HL-60 (cell line): ENCODE measurements at regions not wholly inside any gene's neighbourhood (a gene's known extent, or its start where the extent isn't known, plus 50 kb on each side); places are given as distances from the start of the nearest gene placed in this dataset.

ENCODE experiments used
- DNase-seq, 2 experiments: peaks; one replicate each; pipeline ENCODE4 v3.0.0-alpha.2; 2010 to 2020; ENCODE audit warnings: low read depth in 1 of 2, low spot score in 1 of 2
- H3K27ac ChIP-seq: fragments of 250-450 bp; sonication (Bioruptor Pico); replicated peaks from 2 replicates; pipeline ENCODE4 v1.5.1; 2020; ENCODE audit warnings: mild to moderate bottlenecking, moderate library complexity
- H3K27me3 ChIP-seq: fragments of 250-450 bp; sonication (Bioruptor Pico); 2 replicates; pipeline ENCODE4 v1.5.1; 2021; ENCODE audit warnings: mild to moderate bottlenecking, moderate library complexity; ENCODE audit not compliant: insufficient read depth, poor library complexity, severe bottlenecking
- H3K4me3 ChIP-seq: replicated peaks from 2 replicates; pipeline ENCODE4 v1.5.1; 2011; ENCODE audit warnings: mild to moderate bottlenecking, control low read depth, low read length; ENCODE audit not compliant: insufficient read depth
- CTCF ChIP-seq: IDR thresholded peaks from one replicate; pipeline ENCODE4 v1.5.1; 2011; ENCODE audit warnings: low read length, control low read depth, inconsistent platforms; ENCODE audit not compliant: insufficient read depth
- GABPA ChIP-seq: IDR thresholded peaks from 2 replicates; pipeline ENCODE4 v1.6.1; 2012; ENCODE audit warnings: low read depth
- POLR2AphosphoS5 ChIP-seq: IDR thresholded peaks from 2 replicates; pipeline ENCODE4 v1.6.1; 2012; ENCODE audit warnings: low read depth
- SPI1 ChIP-seq: IDR thresholded peaks from 2 replicates; pipeline ENCODE4 v1.6.1; 2012; ENCODE audit warnings: low read depth, mild to moderate bottlenecking, borderline replicate concordance
- TF ChIP-seq, protein P1 (sequence below): IDR thresholded peaks from 2 replicates; pipeline ENCODE4 v1.6.1; 2012; ENCODE audit warnings: low read depth; ENCODE audit not compliant: insufficient replicate concordance

DNA sequence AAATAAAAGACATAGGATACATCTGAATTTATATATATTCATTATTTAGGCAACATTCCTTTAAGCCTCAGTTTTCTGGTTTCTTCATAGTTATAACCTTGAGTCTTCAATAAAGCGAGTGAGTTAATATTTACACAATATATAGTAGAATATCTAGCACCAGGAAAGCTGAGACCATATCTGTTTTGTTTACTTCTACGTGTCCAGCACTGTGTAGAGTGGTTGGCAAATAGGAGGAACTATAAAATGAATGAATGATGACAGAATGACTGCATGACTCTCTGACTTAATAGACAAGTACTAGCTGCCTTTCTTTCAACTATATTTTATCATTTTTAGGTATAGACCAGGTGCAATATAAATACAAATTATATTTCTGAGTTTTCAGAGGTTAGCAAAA, 197.8 kb upstream of the RBMS3 start:
- TF ChIP-seq SPI1 (no peak), GABPA (no peak), CTCF (no peak), POLR2AphosphoS5 (no peak)
- TF ChIP-seq, protein P1, sequence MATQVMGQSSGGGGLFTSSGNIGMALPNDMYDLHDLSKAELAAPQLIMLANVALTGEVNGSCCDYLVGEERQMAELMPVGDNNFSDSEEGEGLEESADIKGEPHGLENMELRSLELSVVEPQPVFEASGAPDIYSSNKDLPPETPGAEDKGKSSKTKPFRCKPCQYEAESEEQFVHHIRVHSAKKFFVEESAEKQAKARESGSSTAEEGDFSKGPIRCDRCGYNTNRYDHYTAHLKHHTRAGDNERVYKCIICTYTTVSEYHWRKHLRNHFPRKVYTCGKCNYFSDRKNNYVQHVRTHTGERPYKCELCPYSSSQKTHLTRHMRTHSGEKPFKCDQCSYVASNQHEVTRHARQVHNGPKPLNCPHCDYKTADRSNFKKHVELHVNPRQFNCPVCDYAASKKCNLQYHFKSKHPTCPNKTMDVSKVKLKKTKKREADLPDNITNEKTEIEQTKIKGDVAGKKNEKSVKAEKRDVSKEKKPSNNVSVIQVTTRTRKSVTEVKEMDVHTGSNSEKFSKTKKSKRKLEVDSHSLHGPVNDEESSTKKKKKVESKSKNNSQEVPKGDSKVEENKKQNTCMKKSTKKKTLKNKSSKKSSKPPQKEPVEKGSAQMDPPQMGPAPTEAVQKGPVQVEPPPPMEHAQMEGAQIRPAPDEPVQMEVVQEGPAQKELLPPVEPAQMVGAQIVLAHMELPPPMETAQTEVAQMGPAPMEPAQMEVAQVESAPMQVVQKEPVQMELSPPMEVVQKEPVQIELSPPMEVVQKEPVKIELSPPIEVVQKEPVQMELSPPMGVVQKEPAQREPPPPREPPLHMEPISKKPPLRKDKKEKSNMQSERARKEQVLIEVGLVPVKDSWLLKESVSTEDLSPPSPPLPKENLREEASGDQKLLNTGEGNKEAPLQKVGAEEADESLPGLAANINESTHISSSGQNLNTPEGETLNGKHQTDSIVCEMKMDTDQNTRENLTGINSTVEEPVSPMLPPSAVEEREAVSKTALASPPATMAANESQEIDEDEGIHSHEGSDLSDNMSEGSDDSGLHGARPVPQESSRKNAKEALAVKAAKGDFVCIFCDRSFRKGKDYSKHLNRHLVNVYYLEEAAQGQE, result no peak
- Histone ChIP-seq H3K27me3 (no peaks in the 10 kb centered on the region), H3K4me3 (no peak overlapping the region), H3K27ac (no peak overlapping the region)
- no peak for DNase-seq

DNA sequence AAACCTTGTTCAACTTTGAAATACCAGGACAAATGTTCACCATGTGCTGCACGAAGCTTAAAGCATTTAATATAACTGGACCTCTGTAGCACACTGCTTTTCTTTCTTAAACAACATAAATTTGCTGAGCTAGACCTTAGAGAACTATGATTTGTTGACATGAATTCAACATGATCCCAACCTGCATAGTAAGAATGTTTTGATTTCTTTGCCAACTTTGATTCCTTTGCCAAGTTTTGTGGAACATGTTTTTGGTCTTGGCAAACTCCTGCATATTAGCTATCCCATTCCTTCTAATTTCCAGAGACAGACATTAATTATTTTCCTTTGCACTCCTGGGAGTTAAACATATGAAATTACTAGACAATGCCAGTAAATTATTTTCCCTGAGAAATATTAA, 197.2 kb upstream of the RBMS3 start:
- Histone ChIP-seq H3K27me3 (no peaks in the 10 kb centered on the region), H3K4me3 (no peak overlapping the region), H3K27ac (no peak overlapping the region)
- no peak for DNase-seq
- TF ChIP-seq GABPA, result no peak
- no peak for TF ChIP-seq POLR2AphosphoS5
- no peak for TF ChIP-seq CTCF
- TF ChIP-seq SPI1, result no peak

- DNase-seq, result no peak
- Histone ChIP-seq H3K4me3 (no peak overlapping the region), H3K27ac (no peak overlapping the region), H3K27me3 (no peaks in the 10 kb centered on the region)
- TF ChIP-seq, protein P1, result no peak
- no peak for TF ChIP-seq GABPA
- no peak for TF ChIP-seq SPI1
- TF ChIP-seq CTCF, result no peak
- no peak for TF ChIP-seq POLR2AphosphoS5
Measured at GRCh38 chr3:29088579-29088978, 192.3 kb upstream of the RBMS3 start.

DNA sequence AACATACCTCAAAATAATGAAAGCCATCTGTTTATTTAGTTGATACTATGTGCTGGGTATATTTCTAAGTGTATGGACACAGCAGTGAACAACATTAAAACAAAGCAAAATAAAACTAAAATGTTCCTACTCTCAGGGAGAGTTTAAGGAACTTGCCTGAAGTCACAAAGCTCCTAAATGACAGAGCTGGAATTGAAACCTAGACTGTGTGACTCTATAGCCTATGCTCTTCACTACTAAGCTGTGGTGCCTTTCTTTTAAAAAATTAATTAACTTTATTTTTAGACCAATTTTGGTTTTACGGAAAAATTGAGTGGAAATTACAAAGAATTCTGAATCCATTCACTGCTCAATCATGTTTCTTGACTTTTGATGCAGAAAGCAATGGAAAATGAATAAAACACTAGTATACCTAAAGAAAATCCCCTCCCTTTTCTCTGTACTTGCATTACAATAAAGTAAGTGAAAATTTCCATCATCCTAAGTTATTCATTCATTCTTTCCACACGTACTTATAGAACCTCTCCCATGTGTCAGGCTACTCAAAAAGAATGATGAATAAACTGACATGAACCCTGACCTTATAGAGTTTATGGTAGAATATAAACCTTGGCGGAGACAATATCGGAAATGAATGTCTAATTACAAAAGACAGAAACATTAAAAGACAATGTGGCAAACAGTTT, 189.8 kb upstream of the RBMS3 start:
- TF ChIP-seq CTCF (no peak), SPI1 (no peak), POLR2AphosphoS5 (no peak), GABPA (no peak)
- TF ChIP-seq, protein P1, result no peak
- H3K4me3 ChIP-seq, result no peak overlapping the region
- no peak overlapping the region for H3K27ac ChIP-seq
- DNase-seq, result no peak
- no peaks in the 10 kb centered on the region for H3K27me3 ChIP-seq
